IPS-18a (cell line): ENCODE measurements at regions not wholly inside any gene's neighbourhood (a gene's known extent, or its start where the extent isn't known, plus 50 kb on each side); places are given as distances from the start of the nearest gene placed in this dataset.
"Not testable (repeated sequence)": the region's sequence is repeated elsewhere in the genome, so short reads cannot be mapped to it uniquely, and the experiment has no call there.

Source experiments
- H3K27ac ChIP-seq: one replicate; pipeline ENCODE4 v1.5.1; 2013; ENCODE audit warnings: low read length
- H3K27me3 ChIP-seq: one replicate; pipeline ENCODE4 v1.6.1; 2013; ENCODE audit warnings: mild to moderate bottlenecking, low read length; ENCODE audit not compliant: control insufficient read depth, insufficient read depth
- H3K36me3 ChIP-seq: one replicate; pipeline ENCODE4 v1.6.1; 2013; ENCODE audit warnings: low read depth, low read length; ENCODE audit not compliant: control insufficient read depth
- H3K4me1 ChIP-seq: one replicate; pipeline ENCODE4 v1.6.1; 2013; ENCODE audit warnings: low read depth, low read length; ENCODE audit not compliant: control insufficient read depth
- H3K4me3 ChIP-seq: one replicate; pipeline ENCODE4 v1.5.1; 2013; ENCODE audit warnings: low read length
- H3K9ac ChIP-seq: one replicate; pipeline ENCODE4 v1.6.1; 2013; ENCODE audit warnings: mild to moderate bottlenecking, low read length, moderate library complexity
- H3K9me3 ChIP-seq: one replicate; pipeline ENCODE4 v1.6.1; 2013; ENCODE audit warnings: low read depth, low read length; ENCODE audit not compliant: control insufficient read depth

DNA sequence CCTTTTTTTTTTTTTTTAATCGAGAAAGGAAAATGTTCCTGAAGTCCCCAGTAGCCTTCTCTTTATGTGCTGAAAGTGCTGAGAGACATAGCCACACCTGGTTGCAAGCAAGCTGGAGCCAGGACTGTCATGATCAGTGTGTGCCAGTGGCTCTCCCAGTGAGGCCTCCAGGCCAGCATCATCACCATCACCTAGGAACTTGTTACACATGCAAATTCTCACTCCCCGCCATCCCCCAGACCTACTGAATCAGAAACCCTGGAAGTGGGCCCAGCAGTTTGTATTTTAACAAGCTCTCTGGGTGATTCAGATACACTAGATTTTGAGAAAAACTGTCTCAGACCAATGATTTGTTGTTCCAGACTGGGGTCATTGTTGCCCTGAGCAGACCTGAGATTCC lies 181.9 kb upstream of the GLRA1 start:
- Histone ChIP-seq H3K4me1 (peaks cover 7% of the 10 kb centered on the region), H3K4me3 (no peak overlapping the region), H3K27me3 (no peaks in the 10 kb centered on the region), H3K9ac (no peak overlapping the region), H3K27ac (no peak overlapping the region), H3K36me3 (no peaks in the 10 kb centered on the region), H3K9me3 (no peaks in the 10 kb centered on the region)

DNA sequence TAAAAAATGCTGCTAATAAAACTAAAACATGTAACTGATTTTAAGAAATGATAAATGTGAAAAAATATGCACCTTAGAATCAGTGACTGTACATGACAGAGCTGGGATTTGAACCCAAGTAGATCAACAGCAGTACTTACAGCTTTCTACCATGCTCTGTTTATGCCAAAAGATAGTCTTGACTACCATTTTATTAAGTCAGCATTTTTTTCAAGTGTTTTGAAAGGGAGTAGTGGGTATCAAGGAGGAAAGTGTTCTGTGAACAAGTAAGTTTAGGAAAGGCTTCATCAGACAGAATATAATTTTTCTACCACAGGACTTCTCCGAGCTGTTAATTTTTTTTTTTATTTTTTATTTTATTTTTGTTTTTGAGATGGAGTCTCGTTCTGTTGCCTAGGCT lies 180.4 kb upstream of the GLRA1 start:
- Histone ChIP-seq H3K9me3 (no peaks in the 10 kb centered on the region), H3K27ac (no peak overlapping the region), H3K4me3 (no peak overlapping the region), H3K9ac (no peak overlapping the region), H3K4me1 (peaks cover 7% of the 10 kb centered on the region), H3K36me3 (no peaks in the 10 kb centered on the region), H3K27me3 (no peaks in the 10 kb centered on the region)

DNA sequence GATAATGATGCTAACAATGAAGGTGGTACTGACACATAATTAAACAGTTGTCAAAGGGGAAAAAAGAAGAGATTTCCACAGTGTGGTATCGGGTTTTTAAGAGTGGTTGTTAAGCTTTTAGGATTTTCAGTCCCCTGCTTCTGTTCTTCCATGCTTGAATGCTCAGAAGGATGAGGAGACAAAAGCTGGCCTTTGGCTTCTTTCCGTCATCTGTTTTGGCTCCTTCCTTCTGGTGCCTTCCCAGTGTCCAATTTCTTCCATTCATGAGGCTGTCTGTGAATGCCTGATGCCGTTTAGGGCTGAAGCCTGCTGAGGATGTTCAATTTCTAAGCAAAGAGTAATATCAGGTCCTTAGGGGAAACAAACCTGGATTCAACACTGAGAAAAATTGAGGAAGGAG lies 179.6 kb upstream of the GLRA1 start:
- Histone ChIP-seq H3K27me3 (no peaks in the 10 kb centered on the region), H3K4me1 (peaks cover 7% of the 10 kb centered on the region), H3K9ac (no peak overlapping the region), H3K9me3 (no peaks in the 10 kb centered on the region), H3K27ac (no peak overlapping the region), H3K36me3 (no peaks in the 10 kb centered on the region), H3K4me3 (no peak overlapping the region)

DNA sequence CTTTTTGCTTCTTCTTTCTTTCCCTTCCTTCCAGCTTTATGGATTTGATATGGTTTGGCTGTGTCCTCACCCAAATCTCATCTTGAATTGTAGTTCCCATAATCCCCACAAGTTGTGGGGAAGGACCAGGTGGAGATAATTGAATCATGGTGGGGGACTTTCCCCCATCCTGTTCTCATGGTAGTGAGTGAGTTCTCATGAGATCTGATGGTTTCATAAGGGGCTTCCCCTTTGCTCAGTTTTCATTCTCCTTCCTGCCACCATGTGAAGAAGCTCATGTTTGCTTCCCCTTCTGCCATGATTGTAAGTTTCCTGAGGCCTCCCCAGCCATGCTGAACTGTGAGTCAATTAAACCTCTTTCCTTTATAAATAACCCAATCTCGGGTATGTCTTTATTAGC lies 178.3 kb upstream of the GLRA1 start:
- not testable (repeated sequence) for H3K9ac ChIP-seq, H3K4me3 ChIP-seq, H3K27ac ChIP-seq, H3K36me3 ChIP-seq, H3K27me3 ChIP-seq, H3K4me1 ChIP-seq, H3K9me3 ChIP-seq

DNA sequence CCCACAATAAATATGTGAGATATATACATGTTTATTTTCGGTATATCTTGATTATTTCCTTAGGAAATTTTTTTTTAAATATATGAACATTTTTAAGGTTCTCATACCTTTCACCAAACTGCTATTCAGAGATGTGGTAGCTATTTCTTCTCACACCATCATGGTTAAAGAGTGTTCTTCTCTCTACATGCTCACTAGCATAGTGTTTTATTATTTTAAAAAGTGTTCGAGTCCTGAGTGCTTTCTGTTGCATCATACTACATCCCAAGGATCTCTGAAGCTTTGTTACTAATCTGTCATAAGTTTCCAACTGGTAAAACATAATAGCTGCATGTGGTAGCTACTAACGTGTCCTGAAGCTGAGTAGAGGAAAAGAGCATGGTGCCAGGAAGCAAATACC lies 177.4 kb upstream of the GLRA1 start:
- Histone ChIP-seq H3K9ac (no peak overlapping the region), H3K27ac (no peak overlapping the region), H3K36me3 (no peaks in the 10 kb centered on the region), H3K4me3 (no peak overlapping the region), H3K9me3 (no peaks in the 10 kb centered on the region), H3K4me1 (peaks cover 5% of the 10 kb centered on the region), H3K27me3 (no peaks in the 10 kb centered on the region)

DNA sequence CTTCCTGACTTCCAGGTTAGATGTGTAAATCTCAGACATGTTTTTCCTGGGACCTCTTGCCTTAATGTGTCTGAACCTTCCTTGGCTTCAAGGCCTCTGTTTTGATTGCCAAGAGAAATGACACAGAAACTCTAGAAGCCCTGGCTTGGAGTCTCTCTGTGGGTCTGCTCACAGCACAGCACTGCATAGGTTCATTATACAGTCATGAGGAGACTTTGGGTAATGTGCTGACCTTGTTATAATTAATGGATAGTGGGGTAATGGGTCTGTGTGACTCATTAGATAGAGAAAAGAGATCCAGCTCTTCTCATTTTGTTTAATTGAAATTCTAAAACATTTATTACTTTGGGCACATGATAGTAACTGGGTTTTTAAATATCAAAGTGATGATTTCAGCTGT lies 175.8 kb upstream of the GLRA1 start:
- no peak overlapping the region for H3K9ac ChIP-seq
- H3K36me3 ChIP-seq: no peaks in the 10 kb centered on the region
- H3K27ac ChIP-seq: no peak overlapping the region

DNA sequence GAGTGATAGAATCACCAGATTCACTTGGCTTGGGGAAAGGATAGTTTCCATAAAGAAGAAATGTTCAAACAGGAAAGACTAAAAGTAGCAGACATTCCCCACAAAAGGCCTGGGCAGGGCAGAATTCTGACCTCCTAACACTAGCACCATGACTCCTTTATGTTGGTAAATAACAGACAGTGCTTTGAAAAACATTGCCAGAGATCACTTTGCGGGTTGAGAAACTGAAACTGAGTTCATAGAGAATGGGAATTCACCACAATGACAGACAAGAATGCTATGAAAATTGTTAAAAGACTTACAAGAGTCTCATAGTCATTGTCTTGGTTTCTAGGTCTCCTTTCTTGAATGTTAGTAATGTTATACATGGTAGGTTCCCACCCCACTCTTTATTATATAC lies 172.5 kb upstream of the GLRA1 start:
- Histone ChIP-seq H3K9ac (no peak overlapping the region), H3K36me3 (no peaks in the 10 kb centered on the region), H3K27ac (no peak overlapping the region), H3K9me3 (no peaks in the 10 kb centered on the region), H3K27me3 (no peaks in the 10 kb centered on the region), H3K4me3 (no peak overlapping the region), H3K4me1 (peaks cover 15% of the 10 kb centered on the region)

More for the DNA sequence above, 175.8 kb upstream of the GLRA1 start:
- Histone ChIP-seq H3K4me3 (no peak overlapping the region), H3K4me1 (peaks cover 15% of the 10 kb centered on the region), H3K9me3 (no peaks in the 10 kb centered on the region), H3K27me3 (no peaks in the 10 kb centered on the region)

DNA sequence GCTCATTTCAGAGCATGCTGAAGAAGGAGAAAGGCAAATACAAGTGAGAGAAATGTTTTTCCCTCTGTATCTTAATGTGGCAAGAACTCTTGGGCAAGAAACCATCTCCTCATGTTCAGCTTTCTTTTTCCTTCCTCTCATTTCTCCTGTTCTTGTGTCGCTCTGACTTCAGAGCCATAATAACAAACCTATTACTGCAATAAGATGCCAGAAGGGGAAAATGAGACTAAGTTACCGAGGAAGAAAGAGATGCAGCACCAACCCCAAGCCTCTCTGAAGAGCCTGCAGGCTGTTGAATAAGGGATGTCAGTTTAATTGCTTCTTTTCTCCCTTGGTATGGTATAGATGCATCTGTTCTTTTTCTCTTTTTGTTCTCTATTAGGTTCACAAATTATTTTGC lies 170.1 kb upstream of the GLRA1 start:
- no peak overlapping the region for H3K4me3 ChIP-seq
- H3K9ac ChIP-seq: no peak overlapping the region
- H3K27ac ChIP-seq: no peak overlapping the region
- H3K4me1 ChIP-seq: peaks cover 15% of the 10 kb centered on the region
- H3K27me3 ChIP-seq: no peaks in the 10 kb centered on the region
- no peaks in the 10 kb centered on the region for H3K36me3 ChIP-seq
- H3K9me3 ChIP-seq: no peaks in the 10 kb centered on the region

DNA sequence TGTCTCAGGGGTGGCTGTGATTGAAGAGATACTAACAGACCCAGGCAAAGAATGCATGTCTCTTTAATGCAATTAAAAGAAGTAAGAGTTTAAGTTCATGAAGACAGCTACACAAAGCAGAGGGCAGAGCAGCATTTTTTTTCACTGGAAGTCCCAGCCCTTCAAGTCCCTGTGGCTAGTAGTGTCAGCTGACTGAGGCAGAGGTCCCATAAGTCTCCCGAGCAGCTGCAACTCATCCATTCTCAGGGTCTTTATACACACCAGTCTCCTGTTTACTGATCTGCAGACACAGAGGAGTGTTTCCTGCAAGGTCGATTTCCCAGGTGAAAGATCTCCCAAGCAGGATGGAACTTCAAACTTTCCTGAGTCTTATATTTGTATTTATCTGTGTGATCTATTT lies 169.4 kb upstream of the GLRA1 start:
- H3K36me3 ChIP-seq: no peaks in the 10 kb centered on the region
- H3K4me1 ChIP-seq: peaks cover 15% of the 10 kb centered on the region
- H3K27ac ChIP-seq: no peak overlapping the region

DNA sequence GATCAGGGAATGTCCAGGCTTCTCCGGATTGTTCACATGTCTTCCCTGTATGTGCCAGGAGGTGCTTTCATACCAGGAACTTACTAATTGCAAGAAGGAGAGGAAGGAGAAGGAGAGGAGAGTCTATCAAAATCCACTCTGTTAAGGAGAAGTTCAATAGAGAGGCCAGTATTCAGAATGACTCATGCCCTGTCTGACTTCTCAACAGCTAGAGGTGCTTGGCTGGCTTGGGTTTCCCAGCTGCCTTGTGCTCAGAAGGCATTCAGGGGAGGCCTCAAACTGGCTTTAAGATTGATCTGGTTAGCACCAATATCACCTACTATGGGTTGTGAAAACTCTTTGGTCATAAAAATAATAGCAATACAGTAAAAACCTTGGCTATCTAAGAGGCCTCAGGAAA lies 167.9 kb upstream of the GLRA1 start:
- Histone ChIP-seq H3K4me1 (peaks cover 14% of the 10 kb centered on the region), H3K9me3 (no peaks in the 10 kb centered on the region), H3K36me3 (no peaks in the 10 kb centered on the region), H3K27ac (no peak overlapping the region), H3K4me3 (no peak overlapping the region), H3K27me3 (no peaks in the 10 kb centered on the region), H3K9ac (no peak overlapping the region)

More for the DNA sequence above, 169.4 kb upstream of the GLRA1 start:
- Histone ChIP-seq H3K9me3 (no peaks in the 10 kb centered on the region), H3K4me3 (no peak overlapping the region), H3K27me3 (no peaks in the 10 kb centered on the region), H3K9ac (no peak overlapping the region)

DNA sequence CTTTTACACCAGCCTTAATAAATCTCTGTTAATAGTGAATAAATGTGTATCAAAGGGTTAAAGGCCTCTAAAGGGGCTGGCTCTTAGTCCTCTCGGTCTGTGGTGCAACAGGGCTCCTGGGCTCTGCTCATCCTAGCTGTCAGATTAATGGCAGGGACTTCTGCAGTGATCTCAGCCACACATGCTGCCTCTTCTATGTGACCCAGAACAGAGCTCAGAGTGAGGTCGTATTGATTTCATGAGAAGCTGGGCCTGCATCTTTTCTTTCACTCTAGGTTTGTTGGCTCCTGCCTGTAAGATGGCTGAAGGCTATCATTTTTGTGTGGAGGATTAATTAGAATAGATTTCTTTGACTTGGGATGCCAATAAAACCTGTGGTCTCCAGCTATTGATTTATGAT lies 165.0 kb upstream of the GLRA1 start:
- no peak overlapping the region for H3K4me3 ChIP-seq
- H3K9me3 ChIP-seq: no peaks in the 10 kb centered on the region
- H3K9ac ChIP-seq: no peak overlapping the region
- H3K4me1 ChIP-seq: no peaks in the 10 kb centered on the region
- no peaks in the 10 kb centered on the region for H3K27me3 ChIP-seq
- no peaks in the 10 kb centered on the region for H3K36me3 ChIP-seq
- no peak overlapping the region for H3K27ac ChIP-seq

DNA sequence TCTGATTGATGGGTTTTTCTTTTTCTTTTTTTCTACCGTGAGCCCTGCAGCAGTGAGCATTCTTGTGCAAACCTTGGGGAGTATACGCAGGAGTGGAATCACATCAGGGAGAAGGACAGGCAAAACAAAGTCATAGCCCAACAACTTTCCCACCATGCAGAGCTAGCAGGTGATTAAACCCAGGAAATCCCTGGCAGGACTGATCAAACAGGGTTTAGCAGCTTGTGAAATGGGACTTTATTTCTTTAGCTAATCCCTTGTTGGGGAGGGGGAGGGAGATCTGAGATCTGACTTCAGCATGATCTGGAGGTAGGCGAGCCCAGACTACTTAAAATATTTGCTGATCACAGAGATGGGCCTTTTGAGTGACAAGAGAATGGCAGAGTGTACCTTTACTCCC lies 162.0 kb upstream of the GLRA1 start:
- Histone ChIP-seq H3K36me3 (no peaks in the 10 kb centered on the region), H3K27me3 (no peaks in the 10 kb centered on the region), H3K9me3 (no peaks in the 10 kb centered on the region), H3K4me1 (no peaks in the 10 kb centered on the region), H3K9ac (no peak overlapping the region), H3K4me3 (no peak overlapping the region), H3K27ac (no peak overlapping the region)
